COLO668 (cell line): ENCODE measurements at regions not wholly inside any gene's neighbourhood (a gene's known extent, or its start where the extent isn't known, plus 50 kb on each side); places are given as distances from the start of the nearest gene placed in this dataset.

Source experiments
- DNase-seq: peaks from one replicate; lab custom pipeline; 2025; ENCODE audit not compliant: unreplicated experiment; lab: John Stamatoyannopoulos, UW

GRCh38 chr17:5693821-5694220 lies 109.5 kb upstream of the NLRP1 start:
- no peak for DNase-seq

- DNase-seq, result no peak
These were observed 110.2 kb upstream of the NLRP1 start for GRCh38 chr17:5694551-5694950.

DNA sequence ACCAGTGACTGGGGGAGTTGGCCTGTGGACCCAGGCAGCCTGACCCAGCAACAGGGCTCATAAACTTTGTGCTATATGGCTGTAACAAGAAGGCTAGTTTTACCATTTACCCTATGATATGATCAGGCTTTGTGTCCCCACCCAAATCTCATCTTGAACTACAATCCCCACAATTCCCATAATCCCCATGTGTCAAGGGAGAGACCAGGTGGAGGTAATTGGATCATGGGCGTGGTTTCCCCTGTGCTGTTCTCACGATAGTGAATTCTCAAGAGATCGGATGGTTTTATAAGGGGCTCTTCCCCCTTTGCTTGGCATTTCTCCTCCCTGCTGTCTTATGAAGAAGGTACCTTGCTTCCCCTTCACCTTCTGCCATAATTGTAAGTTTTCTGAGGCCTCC lies 111.2 kb upstream of the NLRP1 start:
- no peak for DNase-seq

DNA sequence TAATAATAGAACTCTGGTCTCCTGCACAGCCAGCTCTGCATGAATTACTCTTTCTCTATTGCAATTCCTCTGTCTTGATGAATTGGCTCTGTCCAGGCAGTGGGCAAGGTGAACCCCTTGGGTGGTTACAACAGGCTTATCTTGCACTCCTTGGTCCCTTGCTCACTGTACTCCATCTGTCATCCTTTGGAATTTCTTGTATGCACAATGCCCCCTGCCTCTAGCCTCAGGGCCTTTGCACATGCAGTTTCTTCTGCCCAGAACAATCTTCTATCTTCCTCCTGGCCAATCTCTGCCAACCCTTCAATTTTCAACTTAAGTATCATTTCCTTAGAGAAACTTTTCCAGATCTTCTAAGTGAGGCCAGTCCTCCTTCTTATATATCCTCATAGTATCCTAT lies 114.7 kb upstream of the NLRP1 start:
- no peak for DNase-seq

DNA sequence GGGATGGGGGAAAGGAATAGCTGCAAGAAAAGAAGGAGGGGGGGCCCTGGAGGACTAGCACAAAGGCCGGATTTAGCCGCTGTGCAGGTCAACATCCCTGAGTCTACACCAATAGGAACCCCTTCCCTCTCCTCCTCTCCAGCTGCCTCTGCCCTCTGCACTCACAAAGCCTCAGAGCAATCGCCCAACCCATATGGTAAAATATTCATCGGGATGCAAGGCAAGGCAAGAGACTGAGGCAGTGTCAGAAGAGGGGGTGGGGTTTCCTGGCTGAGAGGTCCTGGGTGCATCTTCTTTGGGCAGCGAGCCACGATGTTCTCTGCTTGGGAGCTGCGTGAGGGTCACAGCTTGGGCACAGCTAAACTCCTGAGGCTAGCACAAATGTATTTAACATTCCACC lies 115.5 kb upstream of the NLRP1 start:
- DNase-seq, result no peak

DNA sequence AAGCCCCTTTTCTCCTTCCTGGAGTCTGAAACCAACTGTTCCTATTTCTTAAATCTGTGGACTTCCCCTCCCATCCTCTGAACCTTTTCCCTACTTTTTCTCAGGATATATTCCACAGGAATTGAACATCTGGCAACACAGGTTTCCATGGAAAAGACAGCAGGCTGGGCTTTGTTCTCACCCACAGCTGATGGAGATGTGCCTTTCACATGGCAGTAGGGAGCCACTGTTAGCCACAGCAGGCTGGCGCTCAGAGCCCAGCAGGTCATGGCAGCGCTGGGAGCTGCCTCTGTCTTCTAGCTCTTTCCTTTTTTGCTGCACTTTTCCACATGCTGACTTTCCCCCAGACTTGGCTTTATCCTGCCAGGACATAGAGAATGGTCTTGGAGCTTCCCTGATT lies 116.4 kb upstream of the NLRP1 start:
- no peak for DNase-seq

GRCh38 chr17:5701381-5701780 lies 117.1 kb upstream of the NLRP1 start:
- DNase-seq, result no peak

- DNase-seq, result no peak
These were observed 118.7 kb upstream of the NLRP1 start for GRCh38 chr17:5702951-5703510.

GRCh38 chr17:5703736-5704135 lies 119.4 kb upstream of the NLRP1 start:
- no peak for DNase-seq

GRCh38 chr17:5705081-5705875 lies 121.0 kb upstream of the NLRP1 start:
- DNase-seq, result no peak

DNA sequence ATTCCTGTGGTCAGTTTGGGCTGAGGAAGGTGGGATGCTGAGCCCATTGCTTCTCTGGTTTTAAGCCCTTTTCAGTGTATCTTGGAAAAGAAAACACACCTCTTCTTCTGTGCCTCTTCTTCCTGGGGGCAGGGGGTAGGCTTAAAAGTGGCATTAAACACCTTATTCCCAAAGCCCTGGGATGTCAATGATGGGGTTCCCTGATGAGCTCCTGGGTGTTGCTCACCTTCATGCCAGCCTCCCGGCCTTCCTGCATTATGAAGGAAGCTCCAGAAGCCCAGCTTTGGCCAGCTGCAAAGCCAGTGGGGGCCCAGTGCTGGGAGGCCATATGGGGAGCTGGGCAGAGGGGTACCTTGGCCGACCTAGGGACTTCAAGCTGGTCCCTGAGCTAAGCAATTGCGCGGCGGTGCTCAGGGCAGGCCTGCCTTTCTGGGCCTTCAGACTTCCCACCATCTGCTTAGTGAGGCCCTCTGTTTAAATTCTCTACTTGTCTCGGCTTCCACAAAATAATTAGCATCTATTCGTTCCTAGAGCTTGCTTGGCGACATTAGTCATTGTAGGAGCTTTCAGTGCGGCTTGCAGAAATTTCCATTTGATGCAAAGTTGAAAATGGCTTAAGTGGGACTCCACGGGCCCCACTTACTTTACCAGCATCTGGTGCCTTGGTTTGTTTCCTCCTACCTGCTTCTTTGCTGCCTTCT lies 121.7 kb upstream of the NLRP1 start:
- DNase-seq, result no peak

- DNase-seq, result peak; percentile 41
These were observed 122.4 kb upstream of the NLRP1 start for GRCh38 chr17:5706577-5707210.

DNA sequence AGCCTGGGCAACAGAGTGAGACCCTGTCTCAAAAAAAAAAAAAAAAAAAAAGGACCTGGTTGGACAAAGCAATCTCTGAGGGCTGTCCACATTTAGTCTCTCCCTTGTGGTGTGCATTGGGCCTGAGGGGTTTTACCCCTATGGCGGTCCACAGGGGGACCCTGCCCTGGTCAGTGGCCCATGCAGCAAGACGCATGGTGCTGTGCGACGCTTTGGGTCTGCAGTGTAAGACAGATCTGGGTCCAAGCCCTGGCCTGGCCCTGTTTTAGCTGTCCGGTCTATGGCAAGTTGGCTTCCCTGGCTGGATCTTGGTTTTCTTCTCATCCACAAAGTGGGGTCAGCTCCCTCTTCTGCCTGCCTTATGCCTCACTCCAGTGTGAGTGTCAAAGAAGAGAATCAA lies 123.2 kb upstream of the NLRP1 start:
- DNase-seq, result no peak

- no peak for DNase-seq
These were observed 124.0 kb upstream of the NLRP1 start for GRCh38 chr17:5708344-5708743.

DNA sequence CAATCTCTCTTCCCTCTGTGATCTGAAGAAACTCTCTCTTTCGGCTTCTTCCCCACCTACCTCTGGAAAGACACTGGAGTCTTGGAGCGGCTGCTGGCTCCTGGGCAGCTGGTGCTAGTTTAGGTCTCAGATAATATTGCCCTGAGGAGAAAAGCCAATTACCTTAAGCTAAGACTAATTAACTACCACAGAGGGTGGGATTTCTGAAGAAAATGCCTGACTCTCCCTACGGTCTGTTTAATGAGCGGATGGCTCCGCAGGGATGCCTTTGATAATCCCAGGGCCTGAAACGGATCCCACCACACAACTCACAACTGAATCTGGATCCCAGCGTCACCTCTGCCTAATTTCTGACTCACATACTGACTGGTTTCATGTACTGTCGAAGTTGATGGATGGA lies 127.0 kb upstream of the NLRP1 start:
- DNase-seq, result no peak

DNA sequence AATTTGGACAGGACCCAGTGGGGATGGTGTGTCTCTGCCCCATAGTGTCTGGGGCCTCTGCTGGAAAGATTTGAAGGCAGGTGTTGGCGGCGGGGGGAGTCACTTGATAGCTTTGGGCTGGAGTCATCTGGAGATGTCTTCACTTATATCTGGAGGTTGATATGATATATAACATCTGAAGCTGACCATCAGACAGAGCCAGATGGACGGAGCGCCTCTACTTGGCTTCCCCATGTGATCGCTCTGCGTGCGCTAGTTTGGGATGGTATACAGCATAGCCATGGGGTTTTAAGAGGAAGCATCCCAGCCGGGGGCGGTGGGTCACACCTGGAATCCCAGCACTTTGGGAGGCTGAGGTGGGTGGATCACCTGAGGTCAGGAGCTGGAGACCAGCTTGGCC lies 130.7 kb upstream of the NLRP1 start:
- DNase-seq, result no peak

DNA sequence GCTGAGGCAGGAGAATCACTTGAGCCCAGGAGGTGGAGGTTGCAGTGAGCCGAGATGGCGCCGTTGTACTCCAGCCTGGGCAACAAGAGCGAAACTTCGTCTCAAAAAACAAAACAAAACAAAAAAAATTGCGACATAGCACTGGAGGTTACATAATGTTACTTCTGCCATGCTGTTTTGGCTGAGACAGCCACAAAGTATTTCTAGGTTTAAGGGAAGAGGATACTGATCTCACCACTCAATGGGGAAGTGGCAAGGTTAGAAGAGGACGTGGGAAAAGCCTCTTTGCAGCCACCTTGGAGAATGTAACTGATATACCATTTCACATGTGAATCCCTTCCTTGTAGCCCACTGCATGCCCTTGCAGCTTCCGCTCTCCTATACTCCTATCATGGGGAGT lies 131.2 kb upstream of the NLRP1 start:
- DNase-seq, result no peak

DNA sequence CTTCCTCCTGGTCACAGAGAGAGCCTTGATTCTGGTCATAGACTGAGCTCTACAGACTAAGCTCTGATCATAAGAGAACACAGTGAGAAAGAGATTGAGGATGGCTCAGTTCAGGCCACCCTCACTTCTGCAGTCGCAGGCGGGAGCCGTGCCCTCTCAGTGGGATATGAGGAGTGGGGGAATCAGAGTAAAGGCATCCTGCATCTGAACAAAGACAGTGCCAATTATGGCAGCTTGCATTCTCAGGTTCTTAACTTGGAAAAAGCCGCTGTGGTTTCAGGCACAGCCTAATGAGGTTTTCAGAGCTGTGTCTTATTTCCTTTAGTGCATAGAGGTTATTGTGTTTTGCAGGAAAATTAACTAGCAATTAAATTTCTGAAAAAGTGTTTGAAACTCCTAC lies 134.4 kb upstream of the NLRP1 start:
- DNase-seq, result no peak

DNA sequence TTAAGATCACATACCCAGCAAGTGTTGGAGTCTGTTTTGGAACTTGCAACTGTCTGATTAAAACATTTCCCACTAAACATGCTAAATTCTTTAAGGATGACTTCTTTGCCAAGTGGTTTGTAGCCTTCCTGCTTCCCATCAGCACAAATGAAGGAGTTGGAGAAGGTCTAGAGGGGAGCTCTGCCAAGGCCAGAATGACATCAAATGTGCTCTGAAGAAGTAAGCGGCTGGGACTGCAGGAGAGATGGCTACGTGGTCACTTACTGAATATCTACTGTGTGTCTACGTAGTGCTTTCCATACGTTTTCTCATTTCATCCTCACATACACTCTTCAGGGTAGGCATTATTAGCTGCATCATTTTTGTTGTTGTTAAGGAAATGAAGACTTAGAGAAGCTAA lies 135.7 kb upstream of the NLRP1 start:
- no peak for DNase-seq

- DNase-seq, result no peak
These were observed 146.1 kb upstream of the NLRP1 start for GRCh38 chr17:5730373-5730772.

- no peak for DNase-seq
These were observed 156.6 kb upstream of the NLRP1 start for GRCh38 chr17:5740937-5741336.

GRCh38 chr17:5741810-5742209 lies 157.5 kb upstream of the NLRP1 start:
- no peak for DNase-seq
